H9 (cell line): ENCODE measurements at regions not wholly inside any gene's neighbourhood (a gene's known extent, or its start where the extent isn't known, plus 50 kb on each side); places are given as distances from the start of the nearest gene placed in this dataset.

Experiments
- DNase-seq: peaks from one replicate; pipeline ENCODE4 v3.0.0-alpha.2; 2017
- H2AFZ ChIP-seq: one replicate; pipeline ENCODE4 v1.6.1; 2013; ENCODE audit warnings: mild to moderate bottlenecking, low read length, control low read depth, moderate library complexity
- H2AK5ac ChIP-seq: 2 replicates; pipeline ENCODE4 v1.6.1; 2013; ENCODE audit warnings: low read length, control low read depth, mixed read lengths; ENCODE audit not compliant: insufficient read length
- H2BK120ac ChIP-seq: one replicate; pipeline ENCODE4 v1.6.1; 2013; ENCODE audit warnings: low read depth, mild to moderate bottlenecking, low read length, control low read depth, inconsistent platforms; ENCODE audit not compliant: poor library complexity, severe bottlenecking
- H2BK12ac ChIP-seq: 2 replicates; pipeline ENCODE4 v1.6.1; 2013; ENCODE audit warnings: low read length, control low read depth, mixed read lengths, low read depth; ENCODE audit not compliant: insufficient read length
- H2BK15ac ChIP-seq: 2 replicates; pipeline ENCODE4 v1.6.1; 2013; ENCODE audit warnings: low read depth, low read length, control low read depth
- H2BK20ac ChIP-seq: one replicate; pipeline ENCODE4 v1.6.1; 2013; ENCODE audit warnings: low read depth, mild to moderate bottlenecking, low read length, control low read depth, inconsistent platforms; ENCODE audit not compliant: poor library complexity, severe bottlenecking
- H2BK5ac ChIP-seq: 2 replicates; pipeline ENCODE4 v1.6.1; 2013; ENCODE audit warnings: low read length, control low read depth, mixed read lengths; ENCODE audit not compliant: insufficient read length
- H3K14ac ChIP-seq: 2 replicates; pipeline ENCODE4 v1.6.1; 2013; ENCODE audit warnings: low read length, control low read depth; ENCODE audit not compliant: insufficient read depth
- H3K18ac ChIP-seq: 2 replicates; pipeline ENCODE4 v1.6.1; 2013; ENCODE audit warnings: low read depth, mild to moderate bottlenecking, mixed read lengths, low read length, control low read depth; ENCODE audit not compliant: insufficient read length
- H3K23ac ChIP-seq: 2 replicates; pipeline ENCODE4 v1.6.1; 2013; ENCODE audit warnings: low read length, control low read depth, mixed read lengths, low read depth; ENCODE audit not compliant: insufficient read length
- H3K23me2 ChIP-seq: 2 replicates; pipeline ENCODE4 v1.6.1; 2013; ENCODE audit warnings: low read depth, mild to moderate bottlenecking, mixed read lengths, low read length, control low read depth; ENCODE audit not compliant: insufficient read length, poor library complexity, severe bottlenecking
- H3K27ac ChIP-seq: 2 replicates; pipeline ENCODE4 v1.5.1; 2013; ENCODE audit warnings: low read length, control low read depth, mixed read lengths, low read depth; ENCODE audit not compliant: insufficient read length
- H3K27me3 ChIP-seq: 2 replicates; pipeline ENCODE4 v1.6.1; 2013; ENCODE audit warnings: low read length, control low read depth, inconsistent platforms; ENCODE audit not compliant: insufficient read depth
- H3K4ac ChIP-seq: 2 replicates; pipeline ENCODE4 v1.6.1; 2013; ENCODE audit warnings: low read depth, mild to moderate bottlenecking, control low read depth, inconsistent platforms, low read length, moderate library complexity
- H3K4me1 ChIP-seq: 2 replicates; pipeline ENCODE4 v1.6.1; 2013; ENCODE audit warnings: low read length, control low read depth, inconsistent platforms; ENCODE audit not compliant: insufficient read depth
- H3K4me2 ChIP-seq: 2 replicates; pipeline ENCODE4 v1.6.1; 2013; ENCODE audit warnings: low read length, control low read depth, mixed read lengths; ENCODE audit not compliant: insufficient read length, insufficient read depth
- H3K56ac ChIP-seq: 2 replicates; pipeline ENCODE4 v1.6.1; 2013; ENCODE audit warnings: low read depth, mild to moderate bottlenecking, mixed read lengths, low read length, control low read depth; ENCODE audit not compliant: insufficient read length
- H3K79me1 ChIP-seq: 2 replicates; pipeline ENCODE4 v1.6.1; 2013; ENCODE audit warnings: low read depth, mild to moderate bottlenecking, moderate library complexity, low read length, control low read depth, inconsistent platforms; ENCODE audit not compliant: insufficient read depth, poor library complexity, severe bottlenecking
- H3K79me2 ChIP-seq: 2 replicates; pipeline ENCODE4 v1.6.1; 2013; ENCODE audit warnings: low read length, control low read depth, inconsistent platforms; ENCODE audit not compliant: insufficient read depth
- H3K9ac ChIP-seq: 2 replicates; pipeline ENCODE4 v1.6.1; 2013; ENCODE audit warnings: low read length, control low read depth, mixed read lengths; ENCODE audit not compliant: insufficient read length; ENCODE audit errors: extremely low read depth
- H3K9me3 ChIP-seq: one replicate; pipeline ENCODE4 v1.6.1; 2013; ENCODE audit warnings: low read depth, low read length, inconsistent platforms; ENCODE audit not compliant: control insufficient read depth
- H3T11ph ChIP-seq: one replicate; pipeline ENCODE4 v1.6.1; 2013; ENCODE audit warnings: mild to moderate bottlenecking, low read length, control low read depth, inconsistent platforms
- H4K20me1 ChIP-seq: one replicate; pipeline ENCODE4 v1.6.1; 2013; ENCODE audit not compliant: control insufficient read depth, insufficient read length, insufficient read depth
- H4K5ac ChIP-seq: 2 replicates; pipeline ENCODE4 v1.6.1; 2013; ENCODE audit warnings: low read depth, mild to moderate bottlenecking, mixed read lengths, low read length, control low read depth; ENCODE audit not compliant: insufficient read length
- H4K8ac ChIP-seq: replicated peaks from 2 replicates; pipeline ENCODE4 v1.6.1; 2013; ENCODE audit warnings: low read length, control low read depth, mixed read lengths, low read depth; ENCODE audit not compliant: insufficient read length
- H4K91ac ChIP-seq: 2 replicates; pipeline ENCODE4 v1.6.1; 2013; ENCODE audit warnings: low read depth, mild to moderate bottlenecking, moderate library complexity, mixed read lengths, low read length, control low read depth; ENCODE audit not compliant: insufficient read length
- H3K27ac Mint-ChIP-seq, 3 experiments: 2 replicates in 2 of 3; 3 replicates in 1 of 3; pipeline ENCODE4 v1.8.0; 2020 to 2021; ENCODE audit warnings: mixed read lengths in 3 of 3, mild to moderate bottlenecking in 1 of 3, moderate library complexity in 1 of 3
- H3K27me3 Mint-ChIP-seq: 2 replicates; pipeline ENCODE4 v1.8.0; 2021; ENCODE audit warnings: low read depth, mild to moderate bottlenecking, moderate library complexity, mixed read lengths
- H3K36me3 Mint-ChIP-seq, 3 experiments: 2 replicates in 2 of 3; 3 replicates in 1 of 3; pipeline ENCODE4 v1.8.0; 2020 to 2021; ENCODE audit warnings: low read depth in 3 of 3, mixed read lengths in 3 of 3; ENCODE audit not compliant: insufficient read depth in 1 of 3
- H3K4me1 Mint-ChIP-seq, 2 experiments: 2 replicates each; pipeline ENCODE4 v1.8.0; 2020; ENCODE audit warnings: mixed read lengths in 2 of 2
- H3K4me3 Mint-ChIP-seq, 2 experiments: 2 replicates in 1 of 2; 3 replicates in 1 of 2; pipeline ENCODE4 v1.8.0; 2020 to 2021; ENCODE audit warnings: mild to moderate bottlenecking in 2 of 2, mixed read lengths in 2 of 2, moderate library complexity in 1 of 2
- H3K9me3 Mint-ChIP-seq, 2 experiments: 2 replicates in 1 of 2; 3 replicates in 1 of 2; pipeline ENCODE4 v1.8.0; 2020; ENCODE audit warnings: mild to moderate bottlenecking in 2 of 2, mixed read lengths in 2 of 2, moderate library complexity in 1 of 2
- WGBS: extraction: QIAGEN DNeasy Blood & Tissue Kit; methylation state at CpG from one replicate; pipeline ENCODE4 v1.1.7; 2013; ENCODE audit warnings: missing lambda C conversion rate, low lambda C conversion rate, mixed read lengths; ENCODE audit not compliant: insufficient read length; ENCODE audit errors: extremely low coverage; 5-methylcytosine and 5-hydroxymethylcytosine counted together
- TF ChIP-seq, protein P1 (sequence below): fragments of 200-600 bp; sonication (generic); conservative IDR thresholded peaks from 3 replicates; pipeline ENCODE4 v1.8.0; 2021; ENCODE audit warnings: antibody characterized with exemption, mild to moderate bottlenecking

GRCh38 chr3:53948174-53948573 is 56.5 kb upstream of the SELENOK start:
- no peaks in the 10 kb centered on the region for H3K27me3 ChIP-seq
- H3K4me1 ChIP-seq = no peaks in the 10 kb centered on the region
- no peaks in the 10 kb centered on the region for H3K4me1 Mint-ChIP-seq
- H3K27me3 Mint-ChIP-seq = peaks cover 4% of the 10 kb centered on the region
- no peaks in the 10 kb centered on the region for H4K20me1 ChIP-seq
- H3K18ac ChIP-seq = no peak overlapping the region
- H3K14ac ChIP-seq = no peak overlapping the region
- no peak overlapping the region for H3K56ac ChIP-seq
- H2AK5ac ChIP-seq = no peak overlapping the region
- H2BK20ac ChIP-seq = no peak overlapping the region
- no peak overlapping the region for H4K91ac ChIP-seq
- no peak overlapping the region for H2BK120ac ChIP-seq
- TF ChIP-seq, protein P1, sequence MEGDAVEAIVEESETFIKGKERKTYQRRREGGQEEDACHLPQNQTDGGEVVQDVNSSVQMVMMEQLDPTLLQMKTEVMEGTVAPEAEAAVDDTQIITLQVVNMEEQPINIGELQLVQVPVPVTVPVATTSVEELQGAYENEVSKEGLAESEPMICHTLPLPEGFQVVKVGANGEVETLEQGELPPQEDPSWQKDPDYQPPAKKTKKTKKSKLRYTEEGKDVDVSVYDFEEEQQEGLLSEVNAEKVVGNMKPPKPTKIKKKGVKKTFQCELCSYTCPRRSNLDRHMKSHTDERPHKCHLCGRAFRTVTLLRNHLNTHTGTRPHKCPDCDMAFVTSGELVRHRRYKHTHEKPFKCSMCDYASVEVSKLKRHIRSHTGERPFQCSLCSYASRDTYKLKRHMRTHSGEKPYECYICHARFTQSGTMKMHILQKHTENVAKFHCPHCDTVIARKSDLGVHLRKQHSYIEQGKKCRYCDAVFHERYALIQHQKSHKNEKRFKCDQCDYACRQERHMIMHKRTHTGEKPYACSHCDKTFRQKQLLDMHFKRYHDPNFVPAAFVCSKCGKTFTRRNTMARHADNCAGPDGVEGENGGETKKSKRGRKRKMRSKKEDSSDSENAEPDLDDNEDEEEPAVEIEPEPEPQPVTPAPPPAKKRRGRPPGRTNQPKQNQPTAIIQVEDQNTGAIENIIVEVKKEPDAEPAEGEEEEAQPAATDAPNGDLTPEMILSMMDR = no peak
- H2BK15ac ChIP-seq = no peak overlapping the region
- H3K4me2 ChIP-seq = no peak overlapping the region
- no CpG with 5 or more reads among the region's 1 CpG for WGBS
- no peak overlapping the region for H4K8ac ChIP-seq
- no peak overlapping the region for H2BK5ac ChIP-seq
- H3K4me3 Mint-ChIP-seq = no peak overlapping the region
- H3K9ac ChIP-seq = no peak overlapping the region
- no peak overlapping the region for H4K5ac ChIP-seq
- H3K4ac ChIP-seq = no peak overlapping the region
- no peaks in the 10 kb centered on the region for H3K79me1 ChIP-seq
- no peak for DNase-seq
- no peak overlapping the region for H3K27ac Mint-ChIP-seq
- H3K79me2 ChIP-seq = no peaks in the 10 kb centered on the region
- H3T11ph ChIP-seq = no peak overlapping the region
- no peak overlapping the region for H2AFZ ChIP-seq
- peaks cover 6 to 14% (median 13%) of the 10 kb centered on the region in 3 experiments; a peak in 5 of 7 replicates for H3K36me3 Mint-ChIP-seq
- H3K23ac ChIP-seq = no peak overlapping the region
- H3K9me3 Mint-ChIP-seq = peaks cover 14 to 22% of the 10 kb centered on the region in 2 experiments
- no peaks in the 10 kb centered on the region for H3K23me2 ChIP-seq
- no peaks in the 10 kb centered on the region for H3K9me3 ChIP-seq
- no peak overlapping the region for H2BK12ac ChIP-seq
- H3K27ac ChIP-seq = no peak overlapping the region
